Stomach (tissue), 8 donors: ENCODE measurements at regions not wholly inside any gene's neighbourhood (a gene's known extent, or its start where the extent isn't known, plus 50 kb on each side); places are given as distances from the start of the nearest gene placed in this dataset.
"Not testable (repeated sequence)": the region's sequence is repeated elsewhere in the genome, so short reads cannot be mapped to it uniquely, and the experiment has no call there.

Source experiments
- DNase-seq, 2 donors: peaks; one replicate each; pipeline versions ENCODE4 v3.0.0 to v3.0.0-alpha.2; 2013 to 2019
- H3K27ac ChIP-seq, 5 donors: fragments of 200-600 bp in 4 of 5; sonication (generic) in 4 of 5; one replicate each; pipeline ENCODE4 v1.5.1; 2013 to 2019; ENCODE audit warnings: mild to moderate bottlenecking in 1 of 5, moderate library complexity in 1 of 5
- H3K27me3 ChIP-seq, 3 donors: fragments of 200-600 bp; sonication (generic); one replicate each; pipeline ENCODE4 v1.5.1; 2017 to 2019; ENCODE audit warnings: mixed run types in 1 of 3
- H3K36me3 ChIP-seq, 4 donors: fragments of 200-600 bp; sonication (generic); 1 replicate in 3 of 4; 2 replicates in 1 of 4; pipeline ENCODE4 v1.5.1; 2016 to 2019
- H3K4me1 ChIP-seq, 4 donors: fragments of 200-600 bp; sonication (generic); one replicate each; pipeline ENCODE4 v1.5.1; 2016 to 2019
- H3K4me3 ChIP-seq, 4 donors: fragments of 200-600 bp; sonication (generic) in 3 of 4; one replicate each; pipeline ENCODE4 v1.5.1; 2016 to 2019; ENCODE audit warnings: mild to moderate bottlenecking in 1 of 4
- H3K9me3 ChIP-seq, 4 donors: fragments of 200-600 bp; sonication (generic); one replicate each; pipeline ENCODE4 v1.5.1; 2016 to 2019
- EP300 ChIP-seq: sonication (generic); formaldehyde crosslinking; IDR thresholded peaks from one replicate; pipeline ENCODE4 v1.6.1; 2017; ENCODE audit warnings: antibody characterized with exemption
- POLR2A ChIP-seq, 4 donors: fragments of 450-650 bp; IDR thresholded peaks; one replicate each; pipeline ENCODE4 v1.6.1; 2016; ENCODE audit warnings: antibody characterized with exemption in 4 of 4, control low read depth in 2 of 4, mild to moderate bottlenecking in 1 of 4, moderate library complexity in 1 of 4
- POLR2AphosphoS5 ChIP-seq, 3 donors: sonication (generic); formaldehyde crosslinking; IDR thresholded peaks; one replicate each; pipeline ENCODE4 v1.6.1; 2016; ENCODE audit warnings: antibody characterized with exemption in 3 of 3
- WGBS, 5 donors: extraction: QIAGEN DNeasy Blood & Tissue Kit in 3 of 5; methylation state at CpG; one replicate each; pipeline versions ENCODE4 v1.1.5 to v1.1.7; 2013 to 2018; 5-methylcytosine and 5-hydroxymethylcytosine counted together
- intact Hi-C: fragments of 100-400 bp; cut with DNase I; formaldehyde crosslinking; loops from one replicate; pipeline ENCODE4 v1.15.1; 2023; ENCODE audit warnings: low total_unique reads
- TF ChIP-seq, protein P1 (sequence below), 7 experiments: fragments of 450-650 bp in 4 of 7; fragments of 200-600 bp in 3 of 7; sonication (generic) in 3 of 7; IDR thresholded peaks; one replicate each; pipeline ENCODE4 v1.5.1; 2016 to 2019; ENCODE audit warnings: antibody characterized with exemption in 7 of 7, control low read depth in 2 of 7, mild to moderate bottlenecking in 1 of 7
- donor health status: healthy with polysubstance abuse.
- donor health status: Bipolar disorder and iron deficiency.
- donor health status: healthy.

- intact Hi-C loops = no loop called here
- 74 to 91% (median 83%) methylated on average over 24 to 57 of the region's 57 CpGs for WGBS, 5 donors
- H3K9me3 ChIP-seq = peaks cover 4 to 70% (median 48%) of the 10 kb centered on the region in 4 donors
These were observed 336.0 kb upstream of the DEFB115 start for GRCh38 chr20:30921286-30922071.

DNA sequence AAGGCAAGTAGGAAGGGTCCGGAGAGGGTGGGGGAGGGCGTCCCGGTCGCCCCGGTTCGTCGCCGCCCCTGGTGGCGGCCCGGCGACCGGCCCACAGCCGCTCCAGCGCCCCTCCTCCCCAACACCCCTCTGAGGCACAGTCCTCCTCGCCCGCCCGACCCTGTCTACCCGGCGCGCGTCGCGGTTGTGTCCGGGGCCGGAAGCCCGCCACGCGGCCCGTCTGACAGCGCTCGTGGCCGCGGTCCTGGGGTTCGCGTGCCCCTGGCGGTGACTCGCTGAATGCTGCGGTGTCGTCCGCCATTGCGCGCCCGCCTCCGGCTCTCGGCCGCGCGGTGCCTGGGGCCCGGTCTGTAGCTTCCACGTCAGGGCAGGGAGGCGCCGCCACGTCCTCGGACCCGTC is 335.3 kb upstream of the DEFB115 start:
- peaks cover 0 to 14% (median 0%) of the 10 kb centered on the region in 3 donors for H3K27me3 ChIP-seq
- no peaks in the 10 kb centered on the region for H3K4me1 ChIP-seq
- peaks cover 4 to 73% (median 51%) of the 10 kb centered on the region in 4 donors for H3K9me3 ChIP-seq
- DNase-seq = no peak
- TF ChIP-seq POLR2AphosphoS5 (IDR thresholded peaks at IDR 0.05) (no peak), EP300 (no peak), POLR2A (IDR thresholded peaks at IDR 0.05) (no peak)
- TF ChIP-seq, protein P1, sequence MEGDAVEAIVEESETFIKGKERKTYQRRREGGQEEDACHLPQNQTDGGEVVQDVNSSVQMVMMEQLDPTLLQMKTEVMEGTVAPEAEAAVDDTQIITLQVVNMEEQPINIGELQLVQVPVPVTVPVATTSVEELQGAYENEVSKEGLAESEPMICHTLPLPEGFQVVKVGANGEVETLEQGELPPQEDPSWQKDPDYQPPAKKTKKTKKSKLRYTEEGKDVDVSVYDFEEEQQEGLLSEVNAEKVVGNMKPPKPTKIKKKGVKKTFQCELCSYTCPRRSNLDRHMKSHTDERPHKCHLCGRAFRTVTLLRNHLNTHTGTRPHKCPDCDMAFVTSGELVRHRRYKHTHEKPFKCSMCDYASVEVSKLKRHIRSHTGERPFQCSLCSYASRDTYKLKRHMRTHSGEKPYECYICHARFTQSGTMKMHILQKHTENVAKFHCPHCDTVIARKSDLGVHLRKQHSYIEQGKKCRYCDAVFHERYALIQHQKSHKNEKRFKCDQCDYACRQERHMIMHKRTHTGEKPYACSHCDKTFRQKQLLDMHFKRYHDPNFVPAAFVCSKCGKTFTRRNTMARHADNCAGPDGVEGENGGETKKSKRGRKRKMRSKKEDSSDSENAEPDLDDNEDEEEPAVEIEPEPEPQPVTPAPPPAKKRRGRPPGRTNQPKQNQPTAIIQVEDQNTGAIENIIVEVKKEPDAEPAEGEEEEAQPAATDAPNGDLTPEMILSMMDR (IDR thresholded peaks at IDR 0.05) = no peak
- no peak overlapping the region for H3K27ac ChIP-seq
- WGBS, 5 donors = 46 to 69% (median 54%) methylated on average over 34 to 55 of the region's 55 CpGs
- intact Hi-C loops = no loop called here
- no peak overlapping the region for H3K4me3 ChIP-seq
- no peaks in the 10 kb centered on the region for H3K36me3 ChIP-seq

More at GRCh38 chr20:30921286-30922071, 336.0 kb upstream of the DEFB115 start:
- H3K36me3 ChIP-seq = no peaks in the 10 kb centered on the region
- no peak for TF ChIP-seq POLR2A (IDR thresholded peaks at IDR 0.05)
- TF ChIP-seq POLR2AphosphoS5 (IDR thresholded peaks at IDR 0.05) = no peak
- TF ChIP-seq, protein P1 (IDR thresholded peaks at IDR 0.05) = no peak
- TF ChIP-seq EP300 = no peak
- no peak overlapping the region for H3K4me3 ChIP-seq
- H3K27ac ChIP-seq = no peak overlapping the region
- H3K4me1 ChIP-seq = no peaks in the 10 kb centered on the region
- peaks cover 0 to 14% (median 0%) of the 10 kb centered on the region in 3 donors for H3K27me3 ChIP-seq
- no peak for DNase-seq

- intact Hi-C loops = no loop called here
- H3K36me3 ChIP-seq = no peaks in the 10 kb centered on the region
- H3K27ac ChIP-seq = no peak overlapping the region
- WGBS, 5 donors = 56 to 70% (median 63%) methylated on average over 5 of the region's 5 CpGs
- peaks cover 8 to 72% (median 33%) of the 10 kb centered on the region in 4 donors for H3K9me3 ChIP-seq
- TF ChIP-seq, protein P1 (IDR thresholded peaks at IDR 0.05) = no peak
- TF ChIP-seq EP300 = no peak
- H3K4me1 ChIP-seq = no peaks in the 10 kb centered on the region
- no peak overlapping the region for H3K4me3 ChIP-seq
- no peak for DNase-seq
- H3K27me3 ChIP-seq = no peaks in the 10 kb centered on the region
These were observed 319.7 kb upstream of the DEFB115 start for GRCh38 chr20:30937790-30938189.

- H3K27ac ChIP-seq = no peak overlapping the region
- peaks cover 0 to 24% (median 8%) of the 10 kb centered on the region in 4 donors for H3K9me3 ChIP-seq
- intact Hi-C loops = no loop called here
- 83 to 89% (median 87%) methylated on average over 13 of the region's 13 CpGs for WGBS, 5 donors
- no peaks in the 10 kb centered on the region for H3K36me3 ChIP-seq
- H3K27me3 ChIP-seq = no peaks in the 10 kb centered on the region
- no peak for TF ChIP-seq POLR2A (IDR thresholded peaks at IDR 0.05)
- TF ChIP-seq, protein P1 (IDR thresholded peaks at IDR 0.05) = no peak
- no peak for TF ChIP-seq EP300
- no peak for TF ChIP-seq POLR2AphosphoS5 (IDR thresholded peaks at IDR 0.05)
- no peak overlapping the region for H3K4me3 ChIP-seq
- no peak for DNase-seq
- H3K4me1 ChIP-seq = no peaks in the 10 kb centered on the region
These were observed 307.7 kb upstream of the DEFB115 start for GRCh38 chr20:30949761-30950160.

DNA sequence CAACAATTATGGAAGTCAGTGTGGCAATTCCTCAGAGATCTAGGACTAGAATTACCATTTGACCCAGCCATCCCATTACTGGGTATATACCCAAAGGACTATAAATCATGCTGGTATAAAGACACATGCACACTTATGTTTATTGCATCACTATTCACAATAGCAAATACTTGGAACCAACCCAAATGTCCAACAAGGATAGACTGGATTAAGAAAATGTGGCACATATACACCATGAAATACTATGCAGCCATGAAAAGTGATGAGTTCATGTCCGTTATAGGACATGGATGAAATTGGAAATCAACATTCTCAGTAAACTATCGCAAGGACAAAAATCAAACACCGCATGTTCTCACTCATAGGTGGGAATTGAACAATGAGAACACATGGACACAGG is 306.4 kb upstream of the DEFB115 start:
- DNase-seq, intact Hi-C loops, H3K4me3 ChIP-seq, H3K4me1 ChIP-seq, H3K27me3 ChIP-seq, H3K36me3 ChIP-seq, H3K27ac ChIP-seq: not testable (repeated sequence)
- H3K9me3 ChIP-seq = peaks cover 0 to 24% (median 8%) of the 10 kb centered on the region in 4 donors
- WGBS, 5 donors = 76 to 87% (median 82%) methylated on average over 3 of the region's 3 CpGs

- H3K36me3 ChIP-seq, H3K9me3 ChIP-seq, H3K27me3 ChIP-seq, H3K4me1 ChIP-seq, H3K4me3 ChIP-seq, intact Hi-C loops, H3K27ac ChIP-seq, DNase-seq: not testable (repeated sequence)
- 65 to 79% (median 73%) methylated on average over 3 of the region's 3 CpGs for WGBS, 5 donors
These were observed 300.8 kb upstream of the DEFB115 start for GRCh38 chr20:30956649-30957048.

GRCh38 chr20:30959208-30959607 is 298.3 kb upstream of the DEFB115 start:
- DNase-seq, H3K36me3 ChIP-seq, H3K27me3 ChIP-seq, H3K4me3 ChIP-seq, intact Hi-C loops, H3K27ac ChIP-seq, H3K4me1 ChIP-seq: not testable (repeated sequence)
- peaks cover 0 to 28% (median 11%) of the 10 kb centered on the region in 4 donors for H3K9me3 ChIP-seq
